GM12878 (cell line): ENCODE measurements at regions not wholly inside any gene's neighbourhood (a gene's known extent, or its start where the extent isn't known, plus 50 kb on each side); places are given as distances from the start of the nearest gene placed in this dataset.

Experiments
- ATAC-seq: fragments of 200-7000 bp; cut with Tn5 transposase; 3 replicates; pipeline ENCODE4 v1.9.1; 2020; ENCODE audit warnings: mild to moderate bottlenecking, moderate library complexity
- BruUV-seq: library from RNA; stranded (reverse); fragments of 400-500 nt; replicated peaks from 2 replicates; lab custom pipeline; 2021; lab: Mats Ljungman, UMichigan
- CTCF ChIA-PET: fragments of 300-600 bp; sonication (Branson Sonifier 250); formaldehyde crosslinking; extraction: SDS; loops from one replicate; lab custom pipeline; 2021; ENCODE audit warnings: inconsistent platforms; lab: Yijun Ruan, JAX
- POLR2A ChIA-PET: fragments of 350-600 bp; formaldehyde crosslinking; extraction: SDS; loops from one replicate; lab custom pipeline; 2021; ENCODE audit warnings: inconsistent platforms; lab: Charles Lee
- RAD21 ChIA-PET: fragments of 300-600 bp; sonication (Branson Sonifier 250); formaldehyde crosslinking; loops from one replicate; lab custom pipeline; 2023; ENCODE audit warnings: antibody characterized with exemption; ENCODE audit not compliant: unreplicated experiment; lab: Charles Lee
- SMC1A ChIA-PET: fragments of 300-600 bp; sonication (Branson Sonifier 250); formaldehyde crosslinking; loops from one replicate; lab custom pipeline; 2023; ENCODE audit not compliant: unreplicated experiment, uncharacterized antibody; lab: Charles Lee
- DNase-seq: peaks from one replicate; pipeline ENCODE4 v3.0.0-alpha.2; 2011; ENCODE audit warnings: low read depth, low spot score
- FAIRE-seq: peaks from 3 replicates; lab custom pipeline; 2011; peaks lifted over from hg19 to GRCh38; lab: Jason Lieb, UNC
- H2AFZ ChIP-seq: 2 replicates; pipeline ENCODE4 v1.6.0; 2011; ENCODE audit warnings: low read depth, low read length, control low read depth; ENCODE audit not compliant: control insufficient read depth
- H3K27ac ChIP-seq: 2 replicates; pipeline ENCODE4 v1.5.1; 2011; ENCODE audit warnings: control low read depth; ENCODE audit not compliant: control insufficient read depth, insufficient read depth
- H3K27me3 ChIP-seq, 2 experiments: replicated peaks in 1 of 2; 2 replicates each; pipeline versions ENCODE4 v1.6.0 to v1.6.1; 2011; ENCODE audit warnings: low read length in 1 of 2; ENCODE audit not compliant: control insufficient read depth in 2 of 2, insufficient read depth in 2 of 2
- H3K36me3 ChIP-seq, 2 experiments: 2 replicates each; pipeline ENCODE4 v1.5.1; 2011; ENCODE audit warnings: low read length in 1 of 2; ENCODE audit not compliant: control insufficient read depth in 2 of 2, insufficient read depth in 2 of 2
- H3K4me1 ChIP-seq: 2 replicates; pipeline ENCODE4 v1.6.1; 2011; ENCODE audit warnings: mild to moderate bottlenecking, low read length, moderate library complexity, mixed read lengths; ENCODE audit not compliant: control insufficient read depth, insufficient read depth
- H3K4me2 ChIP-seq: 2 replicates; pipeline ENCODE4 v1.6.0; 2011; ENCODE audit warnings: control low read depth; ENCODE audit not compliant: control insufficient read depth, insufficient read depth
- H3K4me3 ChIP-seq: fragments of 200-600 bp; sonication (generic); 2 replicates; pipeline ENCODE4 v1.5.1; 2016
- H3K79me2 ChIP-seq: 2 replicates; pipeline ENCODE4 v1.6.0; 2011; ENCODE audit warnings: low read length; ENCODE audit not compliant: control insufficient read depth, insufficient read depth
- H3K9ac ChIP-seq: 2 replicates; pipeline ENCODE4 v1.8.0; 2011; ENCODE audit warnings: low read length, control low read depth, mixed read lengths; ENCODE audit not compliant: control insufficient read depth, insufficient read depth
- H3K9me3 ChIP-seq: replicated peaks from 3 replicates; pipeline ENCODE4 v1.5.1; 2011; ENCODE audit warnings: mild to moderate bottlenecking, low read length; ENCODE audit not compliant: control insufficient read depth, insufficient read depth
- H4K20me1 ChIP-seq: 2 replicates; pipeline ENCODE4 v1.6.0; 2011; ENCODE audit not compliant: control insufficient read depth, insufficient read depth
- ASH2L ChIP-seq: fragments of 300-600, 200-600 bp; sonication (generic); IDR thresholded peaks from 2 replicates; pipeline ENCODE4 v1.6.1; 2017; ENCODE audit warnings: low read depth, mild to moderate bottlenecking, borderline replicate concordance
- BMI1 ChIP-seq: fragments of 450-650 bp; IDR thresholded peaks from 2 replicates; pipeline ENCODE4 v1.6.1; 2016; ENCODE audit warnings: mild to moderate bottlenecking, moderate library complexity, borderline replicate concordance
- BRCA1 ChIP-seq: IDR thresholded peaks from 2 replicates; pipeline ENCODE4 v1.6.1; 2011; ENCODE audit warnings: low read depth, low read length, improper control_type of control experiment
- E2F8 ChIP-seq: fragments of 450-650 bp; IDR thresholded peaks from 2 replicates; pipeline ENCODE4 v1.6.1; 2018; ENCODE audit warnings: mild to moderate bottlenecking, low read depth, moderate library complexity; ENCODE audit not compliant: partially characterized antibody
- HCFC1 ChIP-seq: fragments of 150-350 bp; IDR thresholded peaks from 2 replicates; pipeline ENCODE4 v1.6.1; 2014; ENCODE audit warnings: low read length
- HDAC2 ChIP-seq: fragments of 200-600 bp; sonication (generic); IDR thresholded peaks from 2 replicates; pipeline ENCODE4 v1.6.1; 2017
- HDAC6 ChIP-seq: fragments of 200-600 bp; sonication (generic); IDR thresholded peaks from one replicate; pipeline ENCODE4 v1.8.0; 2017; ENCODE audit warnings: antibody characterized with exemption; ENCODE audit not compliant: unreplicated experiment
- IKZF1 ChIP-seq: fragments of 450-650 bp; conservative IDR thresholded peaks from 2 replicates; pipeline ENCODE4 v1.6.1; 2017; ENCODE audit warnings: antibody characterized with exemption, mild to moderate bottlenecking
- MLLT1 ChIP-seq: fragments of 450-650 bp; IDR thresholded peaks from 2 replicates; pipeline ENCODE4 v1.6.1; 2016; ENCODE audit warnings: mild to moderate bottlenecking
- NFXL1 ChIP-seq: fragments of 450-650 bp; IDR thresholded peaks from 2 replicates; pipeline ENCODE4 v1.6.1; 2017; ENCODE audit warnings: antibody characterized with exemption, mild to moderate bottlenecking, borderline replicate concordance
- PAX8 ChIP-seq: fragments of 450-650 bp; IDR thresholded peaks from 2 replicates; pipeline ENCODE4 v1.6.1; 2017; ENCODE audit warnings: mild to moderate bottlenecking, moderate library complexity
- RCOR1 ChIP-seq: conservative IDR thresholded peaks from 2 replicates; pipeline ENCODE4 v1.6.1; 2012; ENCODE audit warnings: low read depth, low read length, improper control_type of control experiment
- RFX5 ChIP-seq: IDR thresholded peaks from 2 replicates; pipeline ENCODE4 v1.6.1; 2011; ENCODE audit warnings: low read depth, low read length, improper control_type of control experiment
- SIN3A ChIP-seq: IDR thresholded peaks from 2 replicates; pipeline ENCODE4 v1.6.1; 2012; ENCODE audit warnings: low read depth, low read length, improper control_type of control experiment
- SRF ChIP-seq, 2 experiments: IDR thresholded peaks; 2 replicates each; pipeline ENCODE4 v1.6.1; 2011; ENCODE audit warnings: low read depth in 2 of 2, low read length in 2 of 2, mild to moderate bottlenecking in 1 of 2, moderate library complexity in 1 of 2
- TARDBP ChIP-seq: IDR thresholded peaks from 2 replicates; pipeline ENCODE4 v1.6.1; 2016; ENCODE audit warnings: borderline replicate concordance
- WRNIP1 ChIP-seq: IDR thresholded peaks from 2 replicates; pipeline ENCODE4 v1.6.1; 2011; ENCODE audit warnings: low read depth, low read length, improper control_type of control experiment, borderline replicate concordance
- YBX1 ChIP-seq: fragments of 450-650 bp; IDR thresholded peaks from 2 replicates; pipeline ENCODE4 v1.6.1; 2016; ENCODE audit warnings: antibody characterized with exemption
- WGBS: methylation state at CpG from one replicate; pipeline ENCODE4 v1.1.6; 2016; ENCODE audit warnings: low lambda C conversion rate; ENCODE audit not compliant: insufficient replicate concordance, insufficient coverage; ENCODE audit errors: missing lambda C conversion rate; 5-methylcytosine and 5-hydroxymethylcytosine counted together
- in situ Hi-C: fragments of 300-500 bp; cut with MboI; formaldehyde crosslinking; loops from 9 replicates; pipeline ENCODE4 v1.14.3; 2018; ENCODE audit warnings: mixed read lengths
- intact Hi-C: fragments of 100-400 bp; cut with micrococcal nuclease; formaldehyde crosslinking; loops from one replicate; pipeline ENCODE4 v1.14.2; 2022; ENCODE audit not compliant: unreplicated experiment

GRCh38 chr6:113539202-113539601, 317.9 kb upstream of the MARCKS start:
- no peaks in the 10 kb centered on the region; the same call in 2 of the 3 replicates for H3K9me3 ChIP-seq
- ChIA-PET RAD21 (no interaction called here), POLR2A (interaction anchor here (1.0 kb wide), 1 partner anchor 19 kb away, joined by 3 read pairs; no protein-coding TSS in a partner anchor), SMC1A (no interaction called here), CTCF (no interaction called here)
- H4K20me1 ChIP-seq: no peaks in the 10 kb centered on the region
- no peak overlapping the region for H3K4me2 ChIP-seq
- WGBS: 96% methylated on average over 2 of the region's 2 CpGs
- no peaks in the 10 kb centered on the region for H3K27me3 ChIP-seq
- H3K36me3 ChIP-seq: no peaks in the 10 kb centered on the region
- H3K79me2 ChIP-seq: no peaks in the 10 kb centered on the region
- TF ChIP-seq IKZF1: no peak
- no peak for TF ChIP-seq MLLT1
- no peak for TF ChIP-seq YBX1
- TF ChIP-seq SRF (IDR thresholded peaks at IDR 0.05; ENCODE audit: low read depth in 2 of 2, low read length in 2 of 2): no peak
- no peak for TF ChIP-seq PAX8
- no peak for TF ChIP-seq BRCA1
- no peak for TF ChIP-seq SIN3A
- TF ChIP-seq WRNIP1: no peak
- no peak for TF ChIP-seq HDAC2
- no peak overlapping the region for H3K9ac ChIP-seq
- intact Hi-C loops: no loop called here
- DNase-seq (no peak), FAIRE-seq (no peak), ATAC-seq (no peak)
- H3K4me1 ChIP-seq: no peaks in the 10 kb centered on the region
- H2AFZ ChIP-seq: no peak overlapping the region
- in situ Hi-C loops: no loop called here
- no peak overlapping the region for H3K27ac ChIP-seq
- no peak overlapping the region for H3K4me3 ChIP-seq
- BruUV-seq: no TSS peak

- Histone ChIP-seq H3K4me2 (no peak overlapping the region), H3K36me3 (no peaks in the 10 kb centered on the region), H3K9ac (no peak overlapping the region), H3K4me3 (no peak overlapping the region), H3K79me2 (no peaks in the 10 kb centered on the region), H3K4me1 (no peaks in the 10 kb centered on the region), H2AFZ (no peak overlapping the region), H4K20me1 (no peaks in the 10 kb centered on the region), H3K9me3 (no peaks in the 10 kb centered on the region; the same call in 2 of the 3 replicates), H3K27me3 (no peaks in the 10 kb centered on the region), H3K27ac (no peak overlapping the region)
- FAIRE-seq (no peak), ATAC-seq (no peak), DNase-seq (no peak)
- ChIA-PET RAD21 (no interaction called here), CTCF (no interaction called here), POLR2A (interaction anchor here (1.0 kb wide), 1 partner anchor 19 kb away, joined by 3 read pairs; no protein-coding TSS in a partner anchor), SMC1A (no interaction called here)
- intact Hi-C loops: no loop called here
- no TSS peak for BruUV-seq
- in situ Hi-C loops: no loop called here
- TF ChIP-seq BMI1 (no peak), TARDBP (no peak), RCOR1 (no peak), ASH2L (no peak), NFXL1 (no peak), RFX5 (no peak), HDAC6 (no peak), SRF (IDR thresholded peaks at IDR 0.05; ENCODE audit: low read depth in 2 of 2, low read length in 2 of 2) (no peak), E2F8 (no peak), HCFC1 (no peak)
Measured at GRCh38 chr6:113539623-113540022, 317.5 kb upstream of the MARCKS start.
